Endothelial cell (in vitro differentiated cells): ENCODE measurements at regions not wholly inside any gene's neighbourhood (a gene's known extent, or its start where the extent isn't known, plus 50 kb on each side); places are given as distances from the start of the nearest gene placed in this dataset.

Source experiments
- DNase-seq: peaks from one replicate; pipeline ENCODE4 v3.0.0; 2021; ENCODE audit warnings: low spot score
- H3K27ac Mint-ChIP-seq: one replicate; pipeline ENCODE4 v1.8.0; 2021; ENCODE audit warnings: mixed read lengths, inconsistent platforms; ENCODE audit not compliant: unreplicated experiment
- H3K27me3 Mint-ChIP-seq: one replicate; pipeline ENCODE4 v1.8.0; 2021; ENCODE audit warnings: mild to moderate bottlenecking, moderate library complexity, mixed read lengths, inconsistent platforms; ENCODE audit not compliant: unreplicated experiment
- H3K36me3 Mint-ChIP-seq: one replicate; pipeline ENCODE4 v1.8.0; 2021; ENCODE audit warnings: mild to moderate bottlenecking, low read depth, mixed read lengths, inconsistent platforms; ENCODE audit not compliant: unreplicated experiment
- H3K4me1 Mint-ChIP-seq: one replicate; pipeline ENCODE4 v1.8.0; 2021; ENCODE audit warnings: mild to moderate bottlenecking, mixed read lengths, inconsistent platforms; ENCODE audit not compliant: unreplicated experiment
- H3K4me3 Mint-ChIP-seq: one replicate; pipeline ENCODE4 v1.8.0; 2021; ENCODE audit warnings: mild to moderate bottlenecking, mixed read lengths, inconsistent platforms; ENCODE audit not compliant: unreplicated experiment
- H3K9me3 Mint-ChIP-seq: one replicate; pipeline ENCODE4 v1.8.0; 2021; ENCODE audit warnings: mixed read lengths, inconsistent platforms; ENCODE audit not compliant: unreplicated experiment
- TF ChIP-seq, protein P1 (sequence below): fragments of 200-600 bp; sonication (generic); IDR thresholded peaks from one replicate; pipeline ENCODE4 v1.5.0; 2021; ENCODE audit warnings: antibody characterized with exemption; ENCODE audit not compliant: unreplicated experiment

DNA sequence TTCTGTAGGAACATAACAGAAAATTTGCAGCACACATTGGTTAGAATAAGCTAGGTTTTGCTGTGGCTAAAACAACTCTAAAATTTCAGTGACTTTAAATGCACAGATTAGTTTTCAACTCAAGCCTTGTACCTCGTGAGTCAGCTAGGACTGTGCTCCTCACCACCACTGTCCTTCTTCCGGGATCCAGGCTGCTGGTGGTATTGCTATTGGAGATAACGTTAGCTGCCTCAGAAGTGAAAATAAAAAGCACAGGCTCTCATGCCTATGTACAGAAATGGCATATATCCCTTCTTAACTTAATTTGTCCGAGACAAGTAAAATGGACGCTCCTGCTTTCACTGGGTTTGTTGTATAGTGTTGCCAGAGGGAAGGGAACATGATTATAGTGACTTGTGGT, 931.1 kb upstream of the EYS start:
- no peak for DNase-seq
- TF ChIP-seq, protein P1, sequence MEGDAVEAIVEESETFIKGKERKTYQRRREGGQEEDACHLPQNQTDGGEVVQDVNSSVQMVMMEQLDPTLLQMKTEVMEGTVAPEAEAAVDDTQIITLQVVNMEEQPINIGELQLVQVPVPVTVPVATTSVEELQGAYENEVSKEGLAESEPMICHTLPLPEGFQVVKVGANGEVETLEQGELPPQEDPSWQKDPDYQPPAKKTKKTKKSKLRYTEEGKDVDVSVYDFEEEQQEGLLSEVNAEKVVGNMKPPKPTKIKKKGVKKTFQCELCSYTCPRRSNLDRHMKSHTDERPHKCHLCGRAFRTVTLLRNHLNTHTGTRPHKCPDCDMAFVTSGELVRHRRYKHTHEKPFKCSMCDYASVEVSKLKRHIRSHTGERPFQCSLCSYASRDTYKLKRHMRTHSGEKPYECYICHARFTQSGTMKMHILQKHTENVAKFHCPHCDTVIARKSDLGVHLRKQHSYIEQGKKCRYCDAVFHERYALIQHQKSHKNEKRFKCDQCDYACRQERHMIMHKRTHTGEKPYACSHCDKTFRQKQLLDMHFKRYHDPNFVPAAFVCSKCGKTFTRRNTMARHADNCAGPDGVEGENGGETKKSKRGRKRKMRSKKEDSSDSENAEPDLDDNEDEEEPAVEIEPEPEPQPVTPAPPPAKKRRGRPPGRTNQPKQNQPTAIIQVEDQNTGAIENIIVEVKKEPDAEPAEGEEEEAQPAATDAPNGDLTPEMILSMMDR: no peak
- H3K4me3 Mint-ChIP-seq: no peak overlapping the region

DNA sequence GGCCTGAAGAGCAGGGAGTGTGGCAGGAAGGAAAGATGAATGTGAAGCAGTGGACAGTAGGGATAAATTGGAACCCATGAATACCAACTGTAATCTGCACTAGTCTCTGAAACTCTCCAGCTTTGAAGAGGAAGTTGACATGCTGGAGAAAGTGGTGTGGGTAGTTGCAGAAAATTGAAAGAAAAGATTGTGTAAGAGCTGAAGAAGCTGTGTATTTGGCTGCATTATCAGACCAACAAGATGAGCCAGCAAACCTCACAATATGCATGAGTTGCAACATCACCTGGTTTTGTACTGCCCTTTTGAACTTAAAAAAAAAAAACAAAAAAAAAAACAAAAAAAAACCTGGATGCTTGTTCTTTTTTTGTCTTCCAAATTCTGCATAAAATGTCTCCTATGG, 921.9 kb upstream of the EYS start:
- Mint-ChIP-seq H3K27ac (no peak overlapping the region), H3K4me1 (no peaks in the 10 kb centered on the region), H3K9me3 (no peaks in the 10 kb centered on the region), H3K27me3 (no peaks in the 10 kb centered on the region), H3K4me3 (no peak overlapping the region), H3K36me3 (no peaks in the 10 kb centered on the region)
- TF ChIP-seq, protein P1: no peak
- no peak for DNase-seq

More for the DNA sequence above, 931.1 kb upstream of the EYS start:
- no peaks in the 10 kb centered on the region for H3K36me3 Mint-ChIP-seq
- no peaks in the 10 kb centered on the region for H3K27me3 Mint-ChIP-seq
- no peaks in the 10 kb centered on the region for H3K4me1 Mint-ChIP-seq
- H3K9me3 Mint-ChIP-seq: no peaks in the 10 kb centered on the region
- no peak overlapping the region for H3K27ac Mint-ChIP-seq

DNA sequence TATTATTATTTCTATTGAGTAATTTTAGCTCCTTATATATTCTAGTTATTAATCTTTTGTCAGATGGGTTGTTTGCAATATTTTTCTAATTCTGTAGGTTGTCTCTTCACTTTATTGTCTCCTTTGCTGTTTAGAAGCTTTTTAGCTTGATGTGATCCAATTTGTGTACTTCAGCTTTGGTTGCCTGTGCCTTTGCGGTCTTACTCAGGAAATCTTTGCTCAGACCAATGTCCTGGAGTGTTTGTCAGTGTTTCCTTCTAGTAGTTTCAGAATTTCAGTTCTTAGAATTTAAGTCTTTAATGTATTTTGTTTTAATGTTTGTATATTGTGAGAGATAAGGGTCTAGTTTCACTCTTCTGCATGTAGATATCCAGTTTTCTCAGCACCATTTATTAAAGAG, 916.0 kb upstream of the EYS start:
- H3K27me3 Mint-ChIP-seq: no peaks in the 10 kb centered on the region
- H3K4me1 Mint-ChIP-seq: peaks cover 2% of the 10 kb centered on the region
- H3K4me3 Mint-ChIP-seq: no peak overlapping the region
- no peak for DNase-seq
- no peaks in the 10 kb centered on the region for H3K36me3 Mint-ChIP-seq
- peaks cover 6% of the 10 kb centered on the region for H3K9me3 Mint-ChIP-seq
- TF ChIP-seq, protein P1: no peak
- no peak overlapping the region for H3K27ac Mint-ChIP-seq

DNA sequence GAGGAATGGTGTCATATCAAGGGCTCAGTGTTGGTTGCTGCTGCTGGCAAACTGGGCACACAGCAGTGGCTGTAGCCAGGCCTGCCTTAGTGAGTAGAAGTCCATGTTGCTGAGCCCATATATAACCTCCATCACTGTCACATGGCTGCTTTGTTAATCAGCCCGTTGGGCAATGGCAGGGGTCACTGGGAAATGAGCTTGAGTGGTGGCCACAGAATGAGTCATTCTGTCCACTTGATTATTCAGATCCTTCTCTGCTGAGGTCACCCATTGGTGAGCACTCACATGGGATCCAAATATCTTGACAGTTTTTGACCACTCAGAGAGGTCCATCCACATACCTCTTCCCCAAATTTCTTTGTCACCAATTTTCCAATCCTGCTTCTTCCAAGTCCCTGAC, 898.9 kb upstream of the EYS start:
- Mint-ChIP-seq H3K4me3 (no peak overlapping the region), H3K9me3 (peaks cover 8% of the 10 kb centered on the region), H3K27me3 (no peaks in the 10 kb centered on the region), H3K27ac (no peak overlapping the region), H3K36me3 (no peaks in the 10 kb centered on the region), H3K4me1 (no peaks in the 10 kb centered on the region)
- TF ChIP-seq, protein P1: no peak
- DNase-seq: no peak

DNA sequence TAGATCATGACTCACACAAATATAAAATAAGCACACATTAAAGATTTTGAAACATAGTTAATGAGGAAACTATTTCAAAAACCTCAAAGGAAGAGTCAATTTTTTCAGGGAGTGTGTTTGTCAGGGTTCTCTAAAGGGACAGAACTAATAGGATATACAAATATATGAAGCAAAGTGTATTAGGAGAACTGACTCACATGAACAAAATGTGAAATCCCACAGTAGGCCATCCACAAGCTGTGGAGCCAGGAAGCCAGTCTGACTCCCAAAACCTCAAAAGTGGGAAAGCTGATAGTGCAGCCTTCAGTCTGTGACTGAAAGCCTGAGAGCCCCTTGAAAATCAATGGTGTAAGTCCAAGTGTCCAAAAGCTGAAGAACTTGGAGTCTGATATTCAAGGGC, 898.0 kb upstream of the EYS start:
- H3K27me3 Mint-ChIP-seq: no peaks in the 10 kb centered on the region
- DNase-seq: no peak
- no peaks in the 10 kb centered on the region for H3K4me1 Mint-ChIP-seq
- no peak overlapping the region for H3K27ac Mint-ChIP-seq
- H3K9me3 Mint-ChIP-seq: peaks cover 9% of the 10 kb centered on the region
- no peak overlapping the region for H3K4me3 Mint-ChIP-seq
- TF ChIP-seq, protein P1: no peak
- H3K36me3 Mint-ChIP-seq: no peaks in the 10 kb centered on the region
